Left lung (tissue), 4 donors: ENCODE measurements at regions not wholly inside any gene's neighbourhood (a gene's known extent, or its start where the extent isn't known, plus 50 kb on each side); places are given as distances from the start of the nearest gene placed in this dataset.

Experiments
- ATAC-seq: fragments of 200-7000 bp; cut with Tn5 transposase; one replicate; pipeline ENCODE4 v1.9.1; 2020; ENCODE audit warnings: moderate library complexity
- DNase-seq, 4 donors: peaks; one replicate each; pipeline ENCODE4 v3.0.0-alpha.2; 2013 to 2020
- H3K27ac ChIP-seq, 2 donors: fragments of 200-600 bp; sonication (generic) in 1 of 2; one replicate each; pipeline versions ENCODE4 v1.5.0 to v1.8.0; 2020 to 2021
- H3K27me3 ChIP-seq, 2 donors: fragments of 200-600 bp; sonication (generic) in 1 of 2; one replicate each; pipeline versions ENCODE4 v1.5.0 to v1.8.0; 2020 to 2021
- H3K36me3 ChIP-seq, 2 donors: fragments of 200-600 bp; sonication (generic) in 1 of 2; one replicate each; pipeline versions ENCODE4 v1.5.0 to v1.8.0; 2020 to 2021
- H3K4me1 ChIP-seq, 2 donors: fragments of 200-600 bp; one replicate each; pipeline ENCODE4 v1.8.0; 2021
- H3K4me3 ChIP-seq, 2 donors: fragments of 200-600 bp; sonication (generic) in 1 of 2; one replicate each; pipeline versions ENCODE4 v1.5.0 to v1.8.0; 2020 to 2021; ENCODE audit warnings: mild to moderate bottlenecking in 1 of 2
- H3K9me3 ChIP-seq, 2 donors: fragments of 200-600 bp; sonication (generic) in 1 of 2; one replicate each; pipeline versions ENCODE4 v1.5.0 to v1.8.0; 2020 to 2021
- CTCF ChIP-seq, 2 donors: fragments of 200-600 bp; sonication (generic) in 1 of 2; IDR thresholded peaks; one replicate each; pipeline versions ENCODE4 v1.5.0 to v1.8.0; 2021; ENCODE audit warnings: antibody characterized with exemption in 2 of 2
- intact Hi-C, 2 donors: fragments of 100-400 bp; cut with DNase I; formaldehyde crosslinking; loops; one replicate each; pipeline versions ENCODE4 v1.11.2 to v1.14.2; 2022
- donor health status: DM: no; HTN: yes; CAD: no.
- donor health status: DM: no; HTN: no; CAD: no.

- H3K4me3 ChIP-seq, result no peak overlapping the region
- no peak for ATAC-seq
- intact Hi-C loops, result no loop called here
- H3K36me3 ChIP-seq, result no peaks in the 10 kb centered on the region
- TF ChIP-seq CTCF (IDR thresholded peaks at IDR 0.05), result no peak
- no peaks in the 10 kb centered on the region for H3K4me1 ChIP-seq
- H3K27ac ChIP-seq, result no peak overlapping the region
- no peaks in the 10 kb centered on the region for H3K9me3 ChIP-seq
- no peak for DNase-seq
- no peaks in the 10 kb centered on the region for H3K27me3 ChIP-seq
Observed at GRCh38 chr3:18144571-18144970, 280.6 kb downstream of the SATB1 start.

GRCh38 chr3:18143258-18143780, 281.8 kb downstream of the SATB1 start:
- H3K9me3 ChIP-seq, result no peaks in the 10 kb centered on the region
- intact Hi-C loops, result no loop called here
- no peaks in the 10 kb centered on the region for H3K27me3 ChIP-seq
- no peak overlapping the region for H3K27ac ChIP-seq
- TF ChIP-seq CTCF (IDR thresholded peaks at IDR 0.05), result no peak
- no peaks in the 10 kb centered on the region for H3K4me1 ChIP-seq
- DNase-seq (no peak), ATAC-seq (no peak)
- H3K4me3 ChIP-seq, result no peak overlapping the region
- H3K36me3 ChIP-seq, result no peaks in the 10 kb centered on the region

- Histone ChIP-seq H3K27ac (no peak overlapping the region), H3K9me3 (no peaks in the 10 kb centered on the region), H3K4me3 (no peak overlapping the region), H3K36me3 (no peaks in the 10 kb centered on the region), H3K27me3 (no peaks in the 10 kb centered on the region), H3K4me1 (no peaks in the 10 kb centered on the region)
- DNase-seq (no peak), ATAC-seq (no peak)
- intact Hi-C loops, result no loop called here
- no peak for TF ChIP-seq CTCF (IDR thresholded peaks at IDR 0.05)
Observed at GRCh38 chr3:18137958-18138357, 287.2 kb downstream of the SATB1 start.

GRCh38 chr3:18135060-18135814, 289.9 kb downstream of the SATB1 start:
- ATAC-seq, result no peak
- Histone ChIP-seq H3K4me3 (no peak overlapping the region), H3K4me1 (no peaks in the 10 kb centered on the region), H3K9me3 (no peaks in the 10 kb centered on the region), H3K36me3 (no peaks in the 10 kb centered on the region), H3K27ac (no peak overlapping the region), H3K27me3 (no peaks in the 10 kb centered on the region)
- no peak for DNase-seq
- no peak for TF ChIP-seq CTCF (IDR thresholded peaks at IDR 0.05)
- intact Hi-C loops, result no loop called here

- Histone ChIP-seq H3K4me3 (no peak overlapping the region), H3K27ac (no peak overlapping the region), H3K4me1 (no peaks in the 10 kb centered on the region), H3K27me3 (no peaks in the 10 kb centered on the region), H3K36me3 (no peaks in the 10 kb centered on the region), H3K9me3 (no peaks in the 10 kb centered on the region)
- ATAC-seq (no peak), DNase-seq (no peak)
- no peak for TF ChIP-seq CTCF (IDR thresholded peaks at IDR 0.05)
- intact Hi-C loops, result no loop called here
Observed at GRCh38 chr3:18134386-18135059, 290.6 kb downstream of the SATB1 start.
